D721Med (cell line): ENCODE measurements at regions not wholly inside any gene's neighbourhood (a gene's known extent, or its start where the extent isn't known, plus 50 kb on each side); places are given as distances from the start of the nearest gene placed in this dataset.

Experiments
- DNase-seq: peaks from one replicate; pipeline ENCODE4 v3.0.0; 2011; ENCODE audit warnings: low spot score; ENCODE audit not compliant: insufficient read length
- FAIRE-seq: peaks from 2 replicates; lab custom pipeline; 2011; peaks lifted over from hg19 to GRCh38; lab: Jason Lieb, UNC
- CTCF ChIP-seq: IDR thresholded peaks from 2 replicates; pipeline ENCODE4 v1.5.1; 2012; ENCODE audit warnings: mild to moderate bottlenecking, control low read depth; ENCODE audit not compliant: insufficient read depth; ENCODE audit errors: missing control alignments

GRCh38 chr2:167555098-167555720, 666.9 kb downstream of the XIRP2 start:
- no peak for DNase-seq

GRCh38 chr2:167553635-167554034, 665.4 kb downstream of the XIRP2 start:
- DNase-seq (no peak), FAIRE-seq (no peak)
- no peak for TF ChIP-seq CTCF

More at GRCh38 chr2:167555098-167555720, 666.9 kb downstream of the XIRP2 start:
- TF ChIP-seq CTCF, result no peak
- no peak for FAIRE-seq

GRCh38 chr2:167551416-167551815, 663.1 kb downstream of the XIRP2 start:
- FAIRE-seq, result no peak
- TF ChIP-seq CTCF, result no peak
- DNase-seq, result no peak

GRCh38 chr2:167550448-167550847, 662.2 kb downstream of the XIRP2 start:
- FAIRE-seq, result no peak
- peak; percentile 49 for TF ChIP-seq CTCF
- DNase-seq, result no peak

- DNase-seq, result no peak
- TF ChIP-seq CTCF, result no peak
- FAIRE-seq, result no peak
Observed at GRCh38 chr2:167548396-167548795, 660.1 kb downstream of the XIRP2 start.

GRCh38 chr2:167544602-167545001, 656.3 kb downstream of the XIRP2 start:
- FAIRE-seq (no peak), DNase-seq (no peak)
- TF ChIP-seq CTCF, result no peak

GRCh38 chr2:167543721-167544120, 655.4 kb downstream of the XIRP2 start:
- DNase-seq (no peak), FAIRE-seq (no peak)
- no peak for TF ChIP-seq CTCF
